GM13976 (cell line): ENCODE measurements at regions not wholly inside any gene's neighbourhood (a gene's known extent, or its start where the extent isn't known, plus 50 kb on each side); places are given as distances from the start of the nearest gene placed in this dataset.

Source experiments
- DNase-seq: peaks from one replicate; pipeline ENCODE4 v3.0.0; 2012; ENCODE audit warnings: low spot score
- in situ Hi-C: fragments of 300-500 bp; cut with MboI; formaldehyde crosslinking; loops from one replicate; pipeline ENCODE4 v1.12.0; 2022; ENCODE audit warnings: low sequenced_read_pairs, mixed read lengths, inconsistent platforms; ENCODE audit not compliant: unreplicated experiment
- TF ChIP-seq, protein P1 (sequence below): IDR thresholded peaks from 2 replicates; pipeline ENCODE4 v1.5.1; 2012; ENCODE audit warnings: borderline replicate concordance, mild to moderate bottlenecking; ENCODE audit not compliant: insufficient read depth; ENCODE audit errors: extremely low read depth, missing control alignments, control extremely low read depth

- TF ChIP-seq, protein P1, sequence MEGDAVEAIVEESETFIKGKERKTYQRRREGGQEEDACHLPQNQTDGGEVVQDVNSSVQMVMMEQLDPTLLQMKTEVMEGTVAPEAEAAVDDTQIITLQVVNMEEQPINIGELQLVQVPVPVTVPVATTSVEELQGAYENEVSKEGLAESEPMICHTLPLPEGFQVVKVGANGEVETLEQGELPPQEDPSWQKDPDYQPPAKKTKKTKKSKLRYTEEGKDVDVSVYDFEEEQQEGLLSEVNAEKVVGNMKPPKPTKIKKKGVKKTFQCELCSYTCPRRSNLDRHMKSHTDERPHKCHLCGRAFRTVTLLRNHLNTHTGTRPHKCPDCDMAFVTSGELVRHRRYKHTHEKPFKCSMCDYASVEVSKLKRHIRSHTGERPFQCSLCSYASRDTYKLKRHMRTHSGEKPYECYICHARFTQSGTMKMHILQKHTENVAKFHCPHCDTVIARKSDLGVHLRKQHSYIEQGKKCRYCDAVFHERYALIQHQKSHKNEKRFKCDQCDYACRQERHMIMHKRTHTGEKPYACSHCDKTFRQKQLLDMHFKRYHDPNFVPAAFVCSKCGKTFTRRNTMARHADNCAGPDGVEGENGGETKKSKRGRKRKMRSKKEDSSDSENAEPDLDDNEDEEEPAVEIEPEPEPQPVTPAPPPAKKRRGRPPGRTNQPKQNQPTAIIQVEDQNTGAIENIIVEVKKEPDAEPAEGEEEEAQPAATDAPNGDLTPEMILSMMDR = no peak
- in situ Hi-C loops = no loop called here
- no peak for DNase-seq
These were observed 75.5 kb downstream of the AVPR1A start for GRCh38 chr12:63075376-63076060.

- TF ChIP-seq, protein P1 = no peak
- in situ Hi-C loops = loop anchor here (25.0 kb wide), 1 partner anchor 483 kb away; no protein-coding TSS in a partner anchor
- DNase-seq = no peak
These were observed 80.3 kb downstream of the AVPR1A start for GRCh38 chr12:63070709-63071108.

GRCh38 chr12:63069860-63070617 is 81.0 kb downstream of the AVPR1A start:
- in situ Hi-C loops = loop anchor here (25.0 kb wide), 1 partner anchor 483 kb away; no protein-coding TSS in a partner anchor
- no peak for DNase-seq
- TF ChIP-seq, protein P1 = no peak

DNA sequence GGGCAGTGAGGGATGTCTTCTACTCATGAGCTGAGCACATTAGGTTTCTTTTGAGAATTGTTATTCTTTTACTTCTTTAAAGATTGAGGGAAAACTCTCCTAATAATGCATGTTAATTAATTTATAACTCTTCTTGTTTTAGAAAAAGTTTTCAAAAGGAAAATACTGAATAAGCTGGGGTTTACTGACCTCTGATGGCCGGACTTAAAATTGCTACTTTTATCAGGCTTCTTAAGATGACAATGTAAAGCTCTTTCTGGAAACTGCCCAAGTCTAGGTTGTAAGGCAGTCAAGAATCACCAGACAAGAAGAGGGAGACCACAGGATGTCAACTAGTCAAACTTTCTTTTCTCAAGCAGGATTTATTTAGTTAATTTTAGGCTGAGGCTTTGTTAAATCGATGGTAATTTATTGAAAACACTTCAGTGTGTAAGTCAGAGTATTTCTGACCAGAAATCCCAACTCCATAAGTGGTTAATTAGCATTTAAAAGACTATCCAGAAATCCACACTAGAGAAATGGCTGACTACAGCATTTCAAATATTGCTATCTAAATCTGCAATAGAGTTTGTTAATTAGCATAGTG is 82.1 kb downstream of the AVPR1A start:
- in situ Hi-C loops = loop anchor here (25.0 kb wide), 1 partner anchor 482 kb away; no protein-coding TSS in a partner anchor
- no peak for DNase-seq
- TF ChIP-seq, protein P1 = no peak

DNA sequence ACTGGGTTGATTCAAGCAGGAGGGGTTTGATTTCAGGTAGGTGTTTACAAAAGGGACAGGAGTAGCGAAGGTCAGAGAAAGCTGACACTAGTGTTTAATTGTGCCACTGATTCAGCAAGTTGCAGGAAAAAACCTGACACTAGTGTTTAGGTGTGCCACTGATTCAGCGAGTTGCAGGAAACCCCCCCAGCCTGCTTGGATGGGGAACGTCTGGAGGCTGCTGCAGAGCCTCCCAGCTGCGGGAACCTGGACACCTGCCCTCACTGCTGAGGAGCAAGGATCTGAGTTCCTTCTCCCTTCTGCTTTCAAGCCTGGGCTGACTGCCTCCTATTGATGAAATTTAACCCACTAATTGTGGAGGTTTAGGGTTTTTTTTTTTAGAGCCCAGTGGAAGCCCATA is 84.2 kb downstream of the AVPR1A start:
- in situ Hi-C loops = loop anchor here (25.0 kb wide), 1 partner anchor 479 kb away; no protein-coding TSS in a partner anchor
- TF ChIP-seq, protein P1 = no peak
- DNase-seq = no peak

GRCh38 chr12:63066136-63066535 is 84.9 kb downstream of the AVPR1A start:
- DNase-seq = no peak
- in situ Hi-C loops = loop anchor here (25.0 kb wide), 1 partner anchor 479 kb away; no protein-coding TSS in a partner anchor
- TF ChIP-seq, protein P1 = no peak
